ENCODE measurements at regions not wholly inside any gene's neighbourhood (a gene's known extent, or its start where the extent isn't known, plus 50 kb on each side); places are given as distances from the start of the nearest gene placed in this dataset.

DNA sequence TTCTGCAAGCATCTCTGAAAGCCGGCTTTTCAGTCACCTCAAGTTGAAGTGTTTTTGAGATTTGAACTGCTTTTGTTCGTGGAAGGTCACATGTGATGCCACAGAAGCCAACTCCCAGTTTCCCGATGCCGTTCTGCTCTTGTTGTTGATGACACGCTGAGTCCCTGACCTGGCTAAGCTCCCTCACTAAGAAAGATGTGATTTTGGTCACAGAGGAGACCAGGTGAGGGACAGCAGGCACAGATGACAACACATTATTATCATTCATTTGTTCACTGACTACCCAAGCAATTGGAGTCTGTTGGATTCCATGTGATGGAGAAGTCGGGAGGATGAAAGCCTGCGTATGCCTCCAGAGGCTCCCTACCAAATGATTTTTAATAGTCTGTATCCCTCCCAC is 822.4 kb upstream of the RBFOX1 start:
- TF ChIP-seq, protein P1, sequence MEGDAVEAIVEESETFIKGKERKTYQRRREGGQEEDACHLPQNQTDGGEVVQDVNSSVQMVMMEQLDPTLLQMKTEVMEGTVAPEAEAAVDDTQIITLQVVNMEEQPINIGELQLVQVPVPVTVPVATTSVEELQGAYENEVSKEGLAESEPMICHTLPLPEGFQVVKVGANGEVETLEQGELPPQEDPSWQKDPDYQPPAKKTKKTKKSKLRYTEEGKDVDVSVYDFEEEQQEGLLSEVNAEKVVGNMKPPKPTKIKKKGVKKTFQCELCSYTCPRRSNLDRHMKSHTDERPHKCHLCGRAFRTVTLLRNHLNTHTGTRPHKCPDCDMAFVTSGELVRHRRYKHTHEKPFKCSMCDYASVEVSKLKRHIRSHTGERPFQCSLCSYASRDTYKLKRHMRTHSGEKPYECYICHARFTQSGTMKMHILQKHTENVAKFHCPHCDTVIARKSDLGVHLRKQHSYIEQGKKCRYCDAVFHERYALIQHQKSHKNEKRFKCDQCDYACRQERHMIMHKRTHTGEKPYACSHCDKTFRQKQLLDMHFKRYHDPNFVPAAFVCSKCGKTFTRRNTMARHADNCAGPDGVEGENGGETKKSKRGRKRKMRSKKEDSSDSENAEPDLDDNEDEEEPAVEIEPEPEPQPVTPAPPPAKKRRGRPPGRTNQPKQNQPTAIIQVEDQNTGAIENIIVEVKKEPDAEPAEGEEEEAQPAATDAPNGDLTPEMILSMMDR (IDR thresholded peaks at IDR 0.05), result no peak
- TF ChIP-seq POLR2A (IDR thresholded peaks at IDR 0.05), result no peak
